ENCODE measurements at regions not wholly inside any gene's neighbourhood (a gene's known extent, or its start where the extent isn't known, plus 50 kb on each side); places are given as distances from the start of the nearest gene placed in this dataset.

DNA sequence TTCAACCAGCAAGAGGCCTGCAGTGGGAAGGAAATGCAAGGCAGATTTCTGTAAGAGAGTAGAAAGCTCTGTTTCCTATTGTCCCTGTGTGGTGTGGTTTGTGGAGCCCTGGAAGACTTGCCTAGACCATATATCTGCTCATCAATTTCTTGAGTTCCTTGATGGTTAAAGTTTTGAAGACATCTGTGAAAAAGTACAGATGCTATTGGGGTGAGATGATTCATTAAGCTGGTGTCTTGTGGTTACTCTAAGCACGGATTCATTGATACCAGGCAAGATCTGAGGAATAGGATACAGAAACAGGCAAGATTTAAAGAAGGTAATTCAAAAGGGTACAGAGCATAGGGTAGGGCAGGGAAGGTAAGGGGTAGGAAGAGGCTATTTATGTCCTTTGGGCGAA is 275.8 kb upstream of the SESN3 start:
- H3K4me3 ChIP-seq (ENCODE audit: low read depth, low read length, poor library complexity, severe bottlenecking) = no peak overlapping the region
- intact Hi-C loops (cut with micrococcal nuclease; ENCODE audit: unreplicated experiment) = no loop called here
- TF ChIP-seq, protein P1, sequence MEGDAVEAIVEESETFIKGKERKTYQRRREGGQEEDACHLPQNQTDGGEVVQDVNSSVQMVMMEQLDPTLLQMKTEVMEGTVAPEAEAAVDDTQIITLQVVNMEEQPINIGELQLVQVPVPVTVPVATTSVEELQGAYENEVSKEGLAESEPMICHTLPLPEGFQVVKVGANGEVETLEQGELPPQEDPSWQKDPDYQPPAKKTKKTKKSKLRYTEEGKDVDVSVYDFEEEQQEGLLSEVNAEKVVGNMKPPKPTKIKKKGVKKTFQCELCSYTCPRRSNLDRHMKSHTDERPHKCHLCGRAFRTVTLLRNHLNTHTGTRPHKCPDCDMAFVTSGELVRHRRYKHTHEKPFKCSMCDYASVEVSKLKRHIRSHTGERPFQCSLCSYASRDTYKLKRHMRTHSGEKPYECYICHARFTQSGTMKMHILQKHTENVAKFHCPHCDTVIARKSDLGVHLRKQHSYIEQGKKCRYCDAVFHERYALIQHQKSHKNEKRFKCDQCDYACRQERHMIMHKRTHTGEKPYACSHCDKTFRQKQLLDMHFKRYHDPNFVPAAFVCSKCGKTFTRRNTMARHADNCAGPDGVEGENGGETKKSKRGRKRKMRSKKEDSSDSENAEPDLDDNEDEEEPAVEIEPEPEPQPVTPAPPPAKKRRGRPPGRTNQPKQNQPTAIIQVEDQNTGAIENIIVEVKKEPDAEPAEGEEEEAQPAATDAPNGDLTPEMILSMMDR (conservative IDR thresholded peaks at IDR 0.05; ENCODE audit: low read depth, low read length) = no peak
- no peak for TF ChIP-seq EZH2 (IDR thresholded peaks at IDR 0.05; ENCODE audit: borderline replicate concordance, low read depth, low read length, poor library complexity, severe bottlenecking)
- H3K4me1 ChIP-seq (ENCODE audit: insufficient read depth, low read length, poor library complexity, severe bottlenecking) = no peaks in the 10 kb centered on the region
- H3K36me3 ChIP-seq (ENCODE audit: insufficient read depth, low read length, poor library complexity, severe bottlenecking) = no peaks in the 10 kb centered on the region
- DNase-seq (ENCODE audit: low spot score) = no peak
- no TSS peak for BruUV-seq (replicated peaks)
- no peaks in the 10 kb centered on the region for H3K9me3 ChIP-seq (ENCODE audit: low read depth, low read length, poor library complexity, severe bottlenecking)
- no peak overlapping the region for H3K27ac ChIP-seq (ENCODE audit: low read depth, low read length, poor library complexity, severe bottlenecking)
- POLR2A ChIA-PET (ENCODE audit: low non-redundant PET) = no interaction called here
- peaks cover 6% of the 10 kb centered on the region for H3K27me3 ChIP-seq (replicated peaks; ENCODE audit: insufficient read depth, low read depth, low read length, poor library complexity)
- CTCF ChIA-PET = no interaction called here

DNA sequence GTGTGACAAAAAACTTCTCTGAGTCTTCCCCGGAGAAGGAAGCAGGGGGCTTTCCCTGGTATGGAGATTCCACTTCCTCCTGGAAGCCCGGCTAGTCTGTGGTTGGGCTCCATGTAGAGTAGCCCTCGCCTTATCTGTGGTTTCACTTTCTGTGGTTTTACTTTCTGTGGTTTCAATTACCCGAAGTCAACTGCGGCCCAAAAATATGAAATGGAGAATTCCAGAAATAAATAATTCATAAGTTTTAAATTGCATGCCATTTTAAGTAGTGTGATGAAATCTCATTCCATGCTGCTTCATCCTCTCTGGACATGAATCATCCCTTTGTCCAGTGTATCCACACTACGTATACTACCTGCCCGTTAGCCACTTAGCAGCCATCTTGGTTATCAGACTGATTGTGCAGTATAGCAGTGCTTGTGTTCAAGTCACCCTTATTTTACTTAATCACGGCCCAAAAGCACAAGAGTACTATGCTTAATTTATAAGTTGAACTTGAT is 275.0 kb upstream of the SESN3 start:
- Histone ChIP-seq H3K9me3 (ENCODE audit: low read depth, low read length, poor library complexity, severe bottlenecking) (no peaks in the 10 kb centered on the region), H3K4me1 (ENCODE audit: insufficient read depth, low read length, poor library complexity, severe bottlenecking) (no peaks in the 10 kb centered on the region), H3K27me3 (replicated peaks; ENCODE audit: insufficient read depth, low read depth, low read length, poor library complexity) (peaks cover 6% of the 10 kb centered on the region), H3K4me3 (ENCODE audit: low read depth, low read length, poor library complexity, severe bottlenecking) (no peak overlapping the region), H3K27ac (ENCODE audit: low read depth, low read length, poor library complexity, severe bottlenecking) (no peak overlapping the region), H3K36me3 (ENCODE audit: insufficient read depth, low read length, poor library complexity, severe bottlenecking) (no peaks in the 10 kb centered on the region)
- CTCF ChIA-PET = no interaction called here
- POLR2A ChIA-PET (ENCODE audit: low non-redundant PET) = no interaction called here
- intact Hi-C loops (cut with micrococcal nuclease; ENCODE audit: unreplicated experiment) = no loop called here
- no peak for TF ChIP-seq EZH2 (IDR thresholded peaks at IDR 0.05; ENCODE audit: borderline replicate concordance, low read depth, low read length, poor library complexity, severe bottlenecking)
- TF ChIP-seq, protein P1 (conservative IDR thresholded peaks at IDR 0.05; ENCODE audit: low read depth, low read length) = no peak
- BruUV-seq (replicated peaks) = no TSS peak
- no peak for DNase-seq (ENCODE audit: low spot score)

DNA sequence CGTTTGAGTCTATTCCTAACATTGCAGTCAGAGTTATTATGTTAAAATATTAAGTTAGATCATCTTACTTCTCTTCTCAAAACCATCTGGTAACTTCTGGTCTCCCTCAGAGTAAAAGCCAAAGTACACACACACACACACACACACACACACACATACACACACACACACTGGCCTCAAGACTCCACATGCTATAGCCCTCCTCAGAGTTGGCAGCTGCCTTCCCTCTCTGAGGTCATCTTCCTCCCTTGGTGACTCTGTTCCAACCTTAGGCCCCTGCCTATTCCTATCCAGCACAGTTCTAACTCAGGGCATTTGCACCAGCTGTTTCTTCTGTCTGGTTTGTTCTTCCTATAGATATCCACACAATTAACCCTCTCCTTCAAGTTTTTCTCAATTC is 272.0 kb upstream of the SESN3 start:
- H3K36me3 ChIP-seq (ENCODE audit: insufficient read depth, low read length, poor library complexity, severe bottlenecking) = no peaks in the 10 kb centered on the region
- TF ChIP-seq, protein P1 (conservative IDR thresholded peaks at IDR 0.05; ENCODE audit: low read depth, low read length) = no peak
- no peak for TF ChIP-seq EZH2 (IDR thresholded peaks at IDR 0.05; ENCODE audit: borderline replicate concordance, low read depth, low read length, poor library complexity, severe bottlenecking)
- ChIA-PET CTCF (no interaction called here), POLR2A (ENCODE audit: low non-redundant PET) (no interaction called here)
- H3K9me3 ChIP-seq (ENCODE audit: low read depth, low read length, poor library complexity, severe bottlenecking) = no peaks in the 10 kb centered on the region
- H3K27me3 ChIP-seq (replicated peaks; ENCODE audit: insufficient read depth, low read depth, low read length, poor library complexity) = peaks cover 3% of the 10 kb centered on the region
- intact Hi-C loops (cut with micrococcal nuclease; ENCODE audit: unreplicated experiment) = no loop called here
- no TSS peak for BruUV-seq (replicated peaks)
- H3K27ac ChIP-seq (ENCODE audit: low read depth, low read length, poor library complexity, severe bottlenecking) = no peak overlapping the region
- no peaks in the 10 kb centered on the region for H3K4me1 ChIP-seq (ENCODE audit: insufficient read depth, low read length, poor library complexity, severe bottlenecking)
- no peak overlapping the region for H3K4me3 ChIP-seq (ENCODE audit: low read depth, low read length, poor library complexity, severe bottlenecking)
- no peak for DNase-seq (ENCODE audit: low spot score)

Data from A673 (cell line).